Activated T-helper 2 cell treated with anti-CD3 and anti-CD28 coated beads, Interferon-gamma antibody, Interleukin-2, Interleukin-4, amounts not matched to agents 10 μg/mL and 5 μg/mL and 100 μg/mL, durations not matched to agents 14 hours and 24 hours and 36 hours (primary cell): ENCODE measurements at regions not wholly inside any gene's neighbourhood (a gene's known extent, or its start where the extent isn't known, plus 50 kb on each side); places are given as distances from the start of the nearest gene placed in this dataset.
"Not testable (repeated sequence)": the region's sequence is repeated elsewhere in the genome, so short reads cannot be mapped to it uniquely, and the experiment has no call there.

ENCODE experiments used
- DNase-seq: peaks from one replicate; pipeline ENCODE4 v3.0.0; 2021; ENCODE audit warnings: low spot score
- H3K27ac Mint-ChIP-seq: one replicate; pipeline ENCODE4 v1.8.0; 2021; ENCODE audit warnings: mixed read lengths
- H3K27me3 Mint-ChIP-seq: one replicate; pipeline ENCODE4 v1.8.0; 2021; ENCODE audit warnings: low read depth, mixed read lengths
- H3K36me3 Mint-ChIP-seq: one replicate; pipeline ENCODE4 v1.8.0; 2021; ENCODE audit warnings: low read depth, mixed read lengths
- H3K4me1 Mint-ChIP-seq: one replicate; pipeline ENCODE4 v1.8.0; 2021; ENCODE audit warnings: low read depth, mixed read lengths
- H3K4me3 Mint-ChIP-seq: one replicate; pipeline ENCODE4 v1.8.0; 2021; ENCODE audit warnings: low read depth, mild to moderate bottlenecking, moderate library complexity, mixed read lengths
- H3K9me3 Mint-ChIP-seq: one replicate; pipeline ENCODE4 v1.8.0; 2021; ENCODE audit warnings: mixed read lengths
- intact Hi-C: fragments of 100-400 bp; cut with micrococcal nuclease; formaldehyde crosslinking; loops from one replicate; pipeline ENCODE4 v1.15.1; 2023

- H3K27me3 Mint-ChIP-seq, result no peaks in the 10 kb centered on the region
- intact Hi-C loops, result no loop called here
- H3K9me3 Mint-ChIP-seq, result peaks cover 5% of the 10 kb centered on the region
- no peaks in the 10 kb centered on the region for H3K4me1 Mint-ChIP-seq
- no peak overlapping the region for H3K27ac Mint-ChIP-seq
- H3K36me3 Mint-ChIP-seq, result no peaks in the 10 kb centered on the region
- no peak for DNase-seq
- H3K4me3 Mint-ChIP-seq, result no peak overlapping the region
Observed at GRCh38 chr3:176310641-176311040, 886.6 kb downstream of the TBL1XR1 start.

- no peak overlapping the region for H3K27ac Mint-ChIP-seq
- no peaks in the 10 kb centered on the region for H3K36me3 Mint-ChIP-seq
- no peaks in the 10 kb centered on the region for H3K4me1 Mint-ChIP-seq
- DNase-seq, result no peak
- no peak overlapping the region for H3K4me3 Mint-ChIP-seq
- intact Hi-C loops, result no loop called here
- H3K27me3 Mint-ChIP-seq, result no peaks in the 10 kb centered on the region
- H3K9me3 Mint-ChIP-seq, result no peaks in the 10 kb centered on the region
Observed at GRCh38 chr3:176302271-176302670, 895.0 kb downstream of the TBL1XR1 start.

- no peak for DNase-seq
- Mint-ChIP-seq H3K4me1 (no peaks in the 10 kb centered on the region), H3K27me3 (no peaks in the 10 kb centered on the region), H3K27ac (no peak overlapping the region), H3K9me3 (peaks cover 5% of the 10 kb centered on the region), H3K4me3 (no peak overlapping the region), H3K36me3 (no peaks in the 10 kb centered on the region)
- intact Hi-C loops, result no loop called here
Observed at GRCh38 chr3:176296066-176296597, 901.1 kb downstream of the TBL1XR1 start.

- peaks cover 5% of the 10 kb centered on the region for H3K9me3 Mint-ChIP-seq
- no peak for DNase-seq
- H3K36me3 Mint-ChIP-seq, result no peaks in the 10 kb centered on the region
- H3K4me1 Mint-ChIP-seq, result no peaks in the 10 kb centered on the region
- H3K27me3 Mint-ChIP-seq, result no peaks in the 10 kb centered on the region
- H3K4me3 Mint-ChIP-seq, result no peak overlapping the region
- H3K27ac Mint-ChIP-seq, result no peak overlapping the region
- intact Hi-C loops, result no loop called here
Observed at GRCh38 chr3:176293276-176293675, 904.0 kb downstream of the TBL1XR1 start.

- intact Hi-C loops, result no loop called here
- Mint-ChIP-seq H3K36me3 (no peaks in the 10 kb centered on the region), H3K9me3 (peaks cover 4% of the 10 kb centered on the region)
Observed at GRCh38 chr3:176286476-176287085, 910.7 kb downstream of the TBL1XR1 start.

GRCh38 chr3:176275538-176275937 lies 921.7 kb downstream of the TBL1XR1 start:
- DNase-seq, result no peak
- no peaks in the 10 kb centered on the region for H3K36me3 Mint-ChIP-seq
- no peak overlapping the region for H3K4me3 Mint-ChIP-seq
- no peaks in the 10 kb centered on the region for H3K4me1 Mint-ChIP-seq
- peaks cover under 1% of the 10 kb centered on the region for H3K9me3 Mint-ChIP-seq
- H3K27me3 Mint-ChIP-seq, result no peaks in the 10 kb centered on the region
- no peak overlapping the region for H3K27ac Mint-ChIP-seq
- intact Hi-C loops, result no loop called here

More at GRCh38 chr3:176286476-176287085, 910.7 kb downstream of the TBL1XR1 start:
- Mint-ChIP-seq H3K4me1 (no peaks in the 10 kb centered on the region), H3K4me3 (no peak overlapping the region), H3K27ac (no peak overlapping the region), H3K27me3 (no peaks in the 10 kb centered on the region)
- no peak for DNase-seq

GRCh38 chr3:176275113-176275512 lies 922.2 kb downstream of the TBL1XR1 start:
- no peak for DNase-seq
- Mint-ChIP-seq H3K36me3 (no peaks in the 10 kb centered on the region), H3K4me1 (no peaks in the 10 kb centered on the region), H3K9me3 (peaks cover 4% of the 10 kb centered on the region), H3K27ac (no peak overlapping the region), H3K27me3 (no peaks in the 10 kb centered on the region), H3K4me3 (no peak overlapping the region)
- intact Hi-C loops, result no loop called here

GRCh38 chr3:176274161-176274560 lies 923.1 kb downstream of the TBL1XR1 start:
- DNase-seq, result no peak
- no peaks in the 10 kb centered on the region for H3K4me1 Mint-ChIP-seq
- H3K27ac Mint-ChIP-seq, result no peak overlapping the region
- intact Hi-C loops, result no loop called here
- no peak overlapping the region for H3K4me3 Mint-ChIP-seq
- H3K36me3 Mint-ChIP-seq, result no peaks in the 10 kb centered on the region
- H3K9me3 Mint-ChIP-seq, result peaks cover 4% of the 10 kb centered on the region
- no peaks in the 10 kb centered on the region for H3K27me3 Mint-ChIP-seq

- no peaks in the 10 kb centered on the region for H3K4me1 Mint-ChIP-seq
- intact Hi-C loops, result no loop called here
Observed at GRCh38 chr3:176262071-176262470, 935.2 kb downstream of the TBL1XR1 start.

GRCh38 chr3:176247191-176247590 lies 950.1 kb downstream of the TBL1XR1 start:
- no peak overlapping the region for H3K4me3 Mint-ChIP-seq
- H3K9me3 Mint-ChIP-seq, result peaks cover 12% of the 10 kb centered on the region
- no peak overlapping the region for H3K27ac Mint-ChIP-seq
- H3K27me3 Mint-ChIP-seq, result no peaks in the 10 kb centered on the region
- H3K4me1 Mint-ChIP-seq, result no peaks in the 10 kb centered on the region
- intact Hi-C loops, result no loop called here
- no peak for DNase-seq
- no peaks in the 10 kb centered on the region for H3K36me3 Mint-ChIP-seq

More at GRCh38 chr3:176262071-176262470, 935.2 kb downstream of the TBL1XR1 start:
- DNase-seq, result no peak
- H3K27ac Mint-ChIP-seq, result no peak overlapping the region
- H3K9me3 Mint-ChIP-seq, result peaks cover 30% of the 10 kb centered on the region
- no peak overlapping the region for H3K4me3 Mint-ChIP-seq
- no peaks in the 10 kb centered on the region for H3K27me3 Mint-ChIP-seq
- H3K36me3 Mint-ChIP-seq, result no peaks in the 10 kb centered on the region

GRCh38 chr3:176219970-176220369 lies 977.3 kb downstream of the TBL1XR1 start:
- no peak for DNase-seq
- H3K27me3 Mint-ChIP-seq, result no peaks in the 10 kb centered on the region
- H3K36me3 Mint-ChIP-seq, result no peaks in the 10 kb centered on the region
- H3K4me1 Mint-ChIP-seq, result no peaks in the 10 kb centered on the region
- intact Hi-C loops, result no loop called here
- peaks cover 21% of the 10 kb centered on the region for H3K9me3 Mint-ChIP-seq
- no peak overlapping the region for H3K27ac Mint-ChIP-seq
- no peak overlapping the region for H3K4me3 Mint-ChIP-seq

GRCh38 chr3:176214758-176215157 lies 982.5 kb downstream of the TBL1XR1 start:
- Mint-ChIP-seq H3K27me3 (no peaks in the 10 kb centered on the region), H3K4me1 (no peaks in the 10 kb centered on the region), H3K27ac (no peak overlapping the region), H3K9me3 (peaks cover 17% of the 10 kb centered on the region), H3K4me3 (no peak overlapping the region), H3K36me3 (no peaks in the 10 kb centered on the region)
- no peak for DNase-seq
- intact Hi-C loops, result no loop called here

- intact Hi-C loops, H3K36me3 Mint-ChIP-seq, DNase-seq, H3K27me3 Mint-ChIP-seq, H3K4me3 Mint-ChIP-seq, H3K4me1 Mint-ChIP-seq, H3K27ac Mint-ChIP-seq: not testable (repeated sequence)
- peaks cover 12% of the 10 kb centered on the region for H3K9me3 Mint-ChIP-seq
Observed at GRCh38 chr3:176213314-176213713, 984.0 kb downstream of the TBL1XR1 start.

GRCh38 chr3:176208915-176209314 lies 988.4 kb downstream of the TBL1XR1 start:
- DNase-seq, result no peak
- H3K4me1 Mint-ChIP-seq, result no peaks in the 10 kb centered on the region
- H3K4me3 Mint-ChIP-seq, result no peak overlapping the region
- intact Hi-C loops, result no loop called here
- no peaks in the 10 kb centered on the region for H3K36me3 Mint-ChIP-seq
- H3K27ac Mint-ChIP-seq, result no peak overlapping the region
- H3K9me3 Mint-ChIP-seq, result no peaks in the 10 kb centered on the region
- no peaks in the 10 kb centered on the region for H3K27me3 Mint-ChIP-seq
